ENCODE measurements at regions not wholly inside any gene's neighbourhood (a gene's known extent, or its start where the extent isn't known, plus 50 kb on each side); places are given as distances from the start of the nearest gene placed in this dataset.

DNA sequence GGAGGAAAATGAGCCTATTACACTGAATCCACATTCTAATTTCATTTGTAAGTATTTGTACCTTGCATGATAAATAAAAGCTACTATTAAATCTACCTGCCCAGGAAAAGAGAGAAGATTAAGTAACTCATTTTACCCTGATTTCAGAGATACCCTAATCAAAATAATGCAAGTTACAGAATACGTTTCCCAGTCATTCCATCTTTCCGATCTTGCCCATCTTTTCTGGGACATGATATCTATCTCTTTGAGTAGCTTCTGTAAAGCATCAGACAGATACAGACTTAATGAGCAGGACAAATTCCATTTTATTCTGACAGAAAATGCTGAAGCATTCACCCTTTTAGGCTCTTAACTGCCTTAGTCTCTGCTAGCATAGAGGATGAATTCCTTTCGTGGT is 56.6 kb downstream of the SPRY2 start:
- no peak for DNase-seq

DNA sequence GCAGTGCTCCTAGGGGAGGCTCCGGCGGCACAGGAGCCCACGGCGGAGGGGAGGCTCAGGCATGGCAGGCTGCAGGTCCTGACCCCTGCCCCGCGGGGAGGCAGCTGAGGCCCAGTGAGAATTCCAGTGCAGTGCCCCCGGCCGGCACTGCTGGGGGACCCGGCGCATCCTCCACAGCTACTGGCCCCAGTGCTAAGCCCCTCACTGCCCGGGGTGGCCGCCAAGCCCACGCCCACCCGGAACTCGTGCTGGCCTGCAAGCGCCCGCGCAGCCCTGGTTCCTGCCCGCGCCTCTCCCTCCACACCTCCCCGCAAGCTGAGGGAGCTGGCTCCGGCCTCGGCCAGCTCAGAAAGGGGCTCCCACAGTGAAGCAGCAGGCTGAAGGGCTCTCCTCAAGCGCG is 62.2 kb downstream of the SPRY2 start:
- DNase-seq, result no peak

DNA sequence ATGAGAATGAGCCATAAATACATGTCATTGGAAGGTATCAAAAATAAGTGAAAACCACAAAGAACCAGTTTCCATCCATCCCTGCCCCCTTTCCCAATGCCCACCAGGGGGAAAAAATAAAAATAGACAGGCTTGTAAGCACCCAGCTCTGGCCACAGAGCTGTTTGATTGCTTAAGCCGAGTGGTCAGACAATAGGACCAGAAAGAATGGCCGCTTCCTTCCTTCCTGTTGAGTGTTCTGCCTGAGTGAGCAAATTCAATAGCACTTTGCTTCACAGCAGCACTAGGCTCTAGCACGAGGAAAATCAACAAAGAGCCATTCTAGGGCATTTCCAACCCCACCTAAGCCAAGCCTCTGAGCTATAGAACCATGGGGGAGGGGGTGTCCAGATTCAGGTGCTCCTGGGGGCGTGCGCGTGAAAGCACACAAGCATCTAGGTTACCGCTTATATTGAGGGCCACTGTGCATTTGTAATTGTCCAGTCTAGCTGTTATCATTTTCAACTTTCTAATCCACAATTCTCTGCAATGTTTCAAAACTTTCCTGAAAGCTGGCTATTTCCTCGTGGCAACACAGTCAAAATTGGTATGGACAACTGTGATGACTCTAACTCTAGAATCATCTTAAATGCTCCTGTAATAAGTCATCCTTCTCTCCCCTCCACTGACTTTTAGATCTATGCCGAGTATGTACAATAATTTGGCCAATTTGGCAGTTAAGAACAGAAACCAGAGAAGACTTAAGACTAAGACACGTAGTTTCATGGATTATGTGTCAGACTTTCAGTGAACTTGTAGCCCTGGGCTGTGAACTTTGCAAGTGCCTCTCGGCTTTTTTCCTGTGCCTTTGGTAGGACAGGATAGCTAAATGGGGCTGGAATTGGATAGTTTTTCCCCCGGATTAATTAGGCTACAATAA is 64.3 kb downstream of the SPRY2 start:
- DNase-seq, result no peak

DNA sequence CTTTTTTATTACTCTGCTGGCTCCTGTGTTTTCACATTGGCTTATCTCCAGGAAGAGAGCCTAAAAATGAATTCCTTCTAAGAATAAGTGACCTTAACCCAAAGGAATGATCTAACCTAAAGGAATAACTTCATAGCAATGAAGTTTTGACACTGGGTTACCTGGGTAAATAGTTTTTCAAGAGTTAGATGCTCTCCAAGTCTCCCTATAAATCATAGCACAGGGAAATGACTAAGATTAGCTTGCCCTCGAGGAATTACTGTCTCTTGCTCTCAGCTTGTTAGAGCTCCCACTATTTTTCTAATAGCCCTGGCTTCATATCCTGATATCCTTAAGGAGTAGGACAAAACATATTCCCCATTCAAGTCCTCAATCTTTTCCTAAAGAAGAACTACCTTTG is 66.3 kb downstream of the SPRY2 start:
- no peak for DNase-seq

DNA sequence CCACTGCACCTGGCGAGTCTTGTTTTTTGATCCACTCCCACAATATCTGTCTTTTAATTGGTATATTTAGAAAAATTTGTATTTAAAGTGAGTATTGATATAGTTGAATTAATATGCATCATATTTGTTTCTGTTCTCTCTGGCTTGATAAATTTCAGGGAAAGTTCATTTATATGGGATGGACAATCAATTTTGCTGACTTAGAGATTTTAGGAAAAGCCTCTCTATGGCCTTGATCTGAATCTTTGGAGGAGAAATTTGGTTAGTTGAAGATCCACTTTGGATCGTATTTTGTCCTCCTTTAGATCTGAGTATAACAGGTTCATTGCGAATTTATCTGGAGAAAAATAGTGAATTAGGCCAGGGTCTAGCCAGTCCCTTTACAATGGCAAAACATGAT is 67.2 kb downstream of the SPRY2 start:
- no peak for DNase-seq

DNA sequence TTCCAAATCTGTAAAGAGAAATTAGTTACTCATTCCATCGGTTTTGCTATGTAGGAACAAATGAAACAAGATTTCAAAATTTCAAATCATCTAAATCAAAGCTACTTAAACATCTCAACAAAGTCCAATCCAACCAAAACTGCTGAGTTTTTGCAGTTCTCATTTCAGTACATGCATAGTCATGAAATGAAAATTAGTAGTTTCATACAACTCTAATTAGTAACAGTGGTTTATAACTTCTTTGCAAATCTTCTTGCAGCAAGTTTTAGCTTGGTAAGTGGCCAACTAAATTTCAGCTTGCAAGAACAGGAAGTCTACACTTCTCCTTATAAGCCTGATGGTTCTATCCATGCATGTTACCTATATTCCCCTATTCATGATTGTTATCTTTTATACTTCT is 75.6 kb downstream of the SPRY2 start:
- peak; percentile 11 for DNase-seq

DNA sequence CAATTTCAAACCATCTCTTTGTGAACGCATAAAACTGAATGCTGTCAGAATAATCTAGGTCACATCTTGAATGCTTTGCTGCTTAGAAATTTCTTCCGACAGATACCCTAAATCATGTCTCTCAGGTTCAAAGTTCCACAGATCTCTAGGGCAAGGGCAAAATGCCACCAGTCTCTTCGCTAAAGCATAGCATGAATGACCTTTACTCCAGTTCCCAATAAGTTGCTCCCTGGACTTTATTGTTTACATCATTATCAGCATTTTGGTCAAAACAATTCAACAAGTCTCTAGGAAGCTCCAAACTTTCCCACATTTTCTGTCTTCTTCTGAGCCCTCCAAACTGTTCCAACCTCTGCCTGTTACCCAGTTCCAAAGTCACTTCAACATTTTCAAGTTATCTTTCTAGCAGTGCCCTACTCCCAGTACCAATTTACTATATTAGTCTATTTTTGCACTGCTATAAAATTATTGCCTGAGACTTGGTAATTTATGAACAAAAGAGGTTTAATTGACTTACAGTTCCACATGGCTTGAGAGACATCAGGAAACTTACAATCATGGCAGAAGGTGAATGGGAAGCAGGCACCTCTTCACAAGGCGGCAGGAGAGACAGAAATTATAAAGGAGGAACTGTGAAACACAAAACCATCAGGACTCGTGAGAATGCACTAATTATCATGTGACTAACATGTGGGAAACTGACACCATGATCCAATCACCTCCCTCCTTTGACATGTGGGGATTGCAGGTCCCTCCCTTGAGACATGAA is 77.0 kb downstream of the SPRY2 start:
- no peak for DNase-seq

DNA sequence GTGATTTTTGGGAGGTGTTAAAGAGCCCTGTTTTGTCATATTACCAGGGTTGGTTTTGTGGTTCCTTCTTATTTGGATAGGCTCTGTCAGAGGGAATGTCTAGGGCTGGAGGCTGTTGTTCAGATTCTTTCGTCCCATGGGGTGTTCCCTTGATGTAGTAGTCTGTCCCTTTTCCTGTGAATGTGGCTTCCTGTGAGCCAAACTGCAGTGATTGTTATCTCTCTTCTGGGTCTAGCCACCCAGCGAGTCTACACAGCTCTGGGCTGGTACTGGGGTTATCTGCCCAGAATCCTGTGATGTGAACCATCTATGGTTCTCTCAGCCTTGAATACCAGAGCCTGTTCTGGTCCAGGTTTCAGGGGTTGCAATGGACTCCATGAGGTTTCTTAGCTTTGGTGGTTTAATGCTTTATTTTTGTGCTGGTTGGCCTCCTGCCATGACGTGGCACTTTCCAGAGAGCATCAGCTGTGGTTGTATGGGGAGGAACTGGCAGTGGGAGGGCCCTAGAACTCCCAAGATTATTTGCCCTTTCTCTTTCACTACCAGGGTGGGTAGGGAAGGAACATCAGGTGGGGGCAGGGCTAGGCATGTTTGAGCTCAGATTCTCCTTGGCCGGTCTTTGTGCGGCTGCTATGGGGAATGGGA is 78.8 kb downstream of the SPRY2 start:
- no peak for DNase-seq

DNA sequence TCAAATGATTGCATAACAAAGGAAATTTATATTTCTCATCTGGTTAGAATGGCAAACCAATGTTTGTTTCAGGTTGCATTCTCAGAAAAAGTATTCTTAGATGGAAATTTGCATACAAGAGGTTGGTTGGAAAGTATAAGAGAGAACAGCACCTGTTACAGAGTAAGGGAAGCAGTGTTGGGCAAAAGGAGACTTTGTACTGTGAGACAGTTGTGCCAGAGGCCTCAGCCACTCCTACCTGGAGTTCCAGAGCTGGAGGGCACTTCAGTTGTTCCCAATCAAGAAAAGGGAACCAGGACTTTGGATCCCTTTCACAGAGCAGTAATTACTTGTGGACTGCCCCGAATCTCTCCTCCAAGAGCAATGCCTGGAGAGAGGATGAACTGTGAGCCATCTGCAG is 81.8 kb downstream of the SPRY2 start:
- no peak for DNase-seq

DNA sequence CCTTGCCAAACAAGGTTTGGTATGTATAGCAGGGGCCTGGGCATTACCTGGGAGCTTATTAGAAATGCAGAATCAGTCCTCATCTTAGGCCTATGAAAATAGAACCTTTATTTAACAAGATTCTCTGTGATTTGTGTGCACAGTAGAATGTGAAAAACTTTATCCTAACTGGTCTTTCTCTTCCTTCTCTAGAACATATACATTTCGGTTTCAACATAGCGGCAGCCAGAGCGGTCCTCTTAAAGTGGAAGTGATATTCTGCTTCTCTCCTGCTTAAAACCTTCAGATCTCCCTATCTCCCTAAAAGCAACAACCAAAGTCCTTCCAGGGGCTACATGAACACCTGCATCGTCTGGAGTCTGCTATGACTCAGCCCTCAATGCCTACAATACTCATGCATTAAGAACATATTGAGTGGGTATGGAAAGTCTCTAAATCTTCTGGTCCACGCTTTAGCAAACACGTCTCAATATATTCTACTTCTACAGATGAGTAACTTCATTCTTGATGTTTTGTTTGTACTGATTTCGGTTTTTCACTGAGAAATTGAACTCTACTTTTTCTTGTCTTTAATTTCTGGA is 84.5 kb downstream of the SPRY2 start:
- DNase-seq, result no peak

DNA sequence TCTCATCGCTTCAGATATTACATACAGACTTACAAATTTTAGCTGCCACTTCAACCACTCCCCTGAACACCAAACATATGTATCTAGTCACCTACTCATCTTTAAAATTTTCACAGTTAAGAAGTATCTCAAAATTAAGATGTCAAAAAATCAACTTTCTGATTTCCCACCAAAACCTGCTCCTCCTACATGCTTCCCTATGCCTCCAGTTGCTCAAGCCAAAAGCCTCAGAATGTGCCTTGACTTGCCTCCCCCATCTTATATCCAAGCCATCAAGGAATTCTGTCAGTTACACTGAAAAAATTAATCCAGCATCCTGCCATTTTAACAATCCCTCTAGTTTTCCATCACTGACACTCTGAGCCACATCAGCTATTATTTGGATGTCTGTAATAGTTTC is 85.0 kb downstream of the SPRY2 start:
- no peak for DNase-seq

DNA sequence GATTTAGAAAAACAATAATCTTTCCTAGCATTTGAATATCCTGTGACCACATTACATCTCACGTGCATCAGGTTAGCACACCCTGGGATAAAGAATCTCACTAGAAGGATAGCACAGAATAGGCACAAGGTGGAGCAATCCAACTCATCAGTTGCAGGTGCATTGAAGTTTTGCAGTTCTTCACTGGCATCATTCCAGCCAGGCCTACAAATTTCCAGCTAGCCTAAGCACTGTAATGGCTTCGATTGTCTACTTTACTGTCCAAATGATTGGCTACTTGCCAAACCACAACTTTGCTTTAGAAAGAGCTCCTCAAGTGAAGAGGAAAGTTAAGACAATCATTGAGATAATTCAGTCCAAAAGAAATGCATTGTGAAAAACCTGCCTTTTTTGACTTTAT is 89.5 kb downstream of the SPRY2 start:
- DNase-seq, result peak; percentile 36

DNA sequence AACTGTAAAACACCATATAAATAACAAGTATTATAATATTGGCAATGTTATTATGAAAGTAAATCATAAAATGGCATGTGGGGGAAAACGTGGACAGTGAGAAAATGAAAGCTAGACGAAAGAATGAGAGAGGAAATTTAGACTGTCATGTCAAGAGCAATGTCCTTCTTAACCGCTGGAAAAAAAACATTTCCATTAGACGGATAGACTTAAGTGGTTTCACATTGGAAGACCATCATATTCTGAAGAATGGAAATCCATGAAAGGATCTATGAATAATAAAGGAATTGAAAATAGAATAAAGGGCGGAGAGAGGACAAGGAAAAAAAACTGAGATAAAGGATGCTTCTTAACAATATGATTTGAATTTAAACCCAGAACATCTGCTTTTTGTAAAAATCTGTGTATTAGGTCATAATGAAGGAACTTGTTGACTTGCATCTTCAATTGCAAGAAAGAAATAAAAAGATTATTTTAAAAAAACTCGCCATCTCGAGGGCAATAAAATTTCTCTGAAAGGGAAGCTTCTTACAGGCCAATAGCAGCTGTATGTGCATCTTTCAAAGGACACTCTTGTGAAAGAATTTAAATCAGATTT is 90.6 kb downstream of the SPRY2 start:
- no peak for DNase-seq

DNA sequence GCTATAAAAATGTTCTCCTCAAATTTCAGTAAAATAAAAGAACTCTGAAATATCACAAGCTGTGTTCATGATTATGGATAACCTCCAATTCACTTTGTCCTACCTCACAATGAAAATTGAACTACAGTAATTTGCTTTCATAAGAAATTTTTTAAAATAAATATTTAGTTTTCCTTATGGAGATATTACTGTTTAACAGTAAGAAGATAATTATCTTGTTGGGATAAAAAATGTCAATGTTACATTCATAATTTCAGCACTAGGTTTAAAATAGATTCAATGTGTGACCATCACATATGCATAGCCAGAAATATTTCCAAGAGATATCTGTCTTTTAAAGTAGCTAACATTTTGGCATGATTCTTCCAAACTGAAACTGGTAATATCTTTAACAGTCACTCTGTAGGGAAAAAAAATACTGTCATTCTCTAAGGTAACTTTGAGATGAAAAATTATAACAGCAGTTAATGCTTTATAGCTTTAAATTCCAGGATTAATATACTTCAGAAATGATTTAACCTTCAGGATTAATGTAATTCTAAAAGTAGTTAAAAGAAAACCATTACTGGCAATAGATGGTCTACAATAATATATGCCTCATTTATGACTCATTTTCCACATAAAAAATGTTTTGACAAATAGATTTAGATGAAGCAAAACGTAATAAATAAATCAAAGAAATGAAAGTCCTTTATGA is 91.3 kb downstream of the SPRY2 start:
- no peak for DNase-seq

DNA sequence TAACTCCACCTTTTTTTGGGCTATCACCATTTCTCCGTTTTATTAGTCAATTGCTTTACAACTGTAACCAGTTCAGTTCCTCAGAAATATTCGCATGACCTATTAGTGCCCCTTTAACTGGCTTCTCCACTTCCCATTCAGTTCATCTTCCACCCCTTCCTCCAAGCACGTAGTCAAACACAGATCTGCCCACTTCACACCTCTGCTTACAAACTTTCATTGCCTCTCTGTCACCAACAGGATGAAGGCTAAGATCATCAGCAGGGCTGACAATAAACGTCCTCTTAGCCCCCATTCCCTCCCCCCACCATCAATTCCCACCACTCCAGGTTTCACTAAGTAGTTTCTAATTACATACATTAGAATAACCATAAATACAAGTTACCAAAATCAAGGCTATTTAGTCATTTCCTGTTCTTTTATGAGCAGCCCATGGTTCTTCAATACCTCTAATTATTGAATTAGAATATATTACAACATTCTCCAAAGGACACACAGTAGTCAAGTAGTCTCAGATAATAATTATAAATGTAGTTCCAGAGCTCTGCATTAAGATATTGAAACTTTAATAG is 95.7 kb downstream of the SPRY2 start:
- no peak for DNase-seq

DNA sequence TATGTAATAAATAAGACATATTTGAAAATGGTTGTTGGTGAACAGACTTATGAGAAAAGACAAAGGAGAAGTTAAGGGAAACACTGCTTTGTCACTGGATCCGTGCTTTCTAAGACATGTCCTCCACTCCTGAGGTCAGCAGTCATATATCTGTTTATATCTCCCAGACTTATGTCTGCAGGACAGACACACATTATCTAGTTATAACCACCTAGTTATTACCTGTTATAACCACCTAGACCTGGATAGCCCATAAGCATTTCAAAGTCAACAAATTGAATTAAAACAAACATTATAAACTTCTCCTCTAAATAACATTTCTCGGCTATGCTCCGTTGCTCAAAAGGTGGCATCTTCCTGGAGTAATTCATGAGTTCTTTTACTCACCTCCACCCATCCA is 96.4 kb downstream of the SPRY2 start:
- DNase-seq, result no peak

DNA sequence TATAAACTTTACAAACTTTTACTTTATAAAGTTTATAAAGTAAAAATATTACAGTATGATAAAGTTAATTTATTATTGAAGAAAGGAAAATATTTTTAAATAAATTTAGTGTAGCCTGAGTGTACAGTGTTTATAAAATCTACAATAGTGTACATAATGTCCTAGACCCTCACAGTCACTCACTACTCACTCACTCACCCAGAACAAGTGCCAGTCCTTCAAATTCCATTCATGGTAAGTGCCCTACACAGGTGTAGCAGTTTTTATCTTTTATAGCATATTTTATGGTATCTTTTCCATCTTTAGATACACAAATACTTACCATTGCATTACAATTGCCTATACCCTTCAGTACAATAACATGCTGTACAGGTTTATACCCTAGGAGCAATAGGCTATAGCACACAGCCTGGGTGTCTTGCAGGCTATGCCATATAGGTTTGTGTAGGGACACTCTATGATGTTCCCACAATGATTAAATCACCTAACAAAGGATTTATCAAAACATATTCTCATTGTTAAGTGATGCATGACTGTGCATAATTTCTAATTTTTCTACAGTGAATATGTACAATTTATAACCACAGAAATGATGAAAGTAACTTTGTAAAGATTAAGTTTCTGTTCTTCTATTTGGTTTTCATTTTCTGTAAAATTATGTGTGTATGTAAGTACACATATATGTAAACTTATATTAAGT is 98.0 kb downstream of the SPRY2 start:
- DNase-seq, result no peak

DNA sequence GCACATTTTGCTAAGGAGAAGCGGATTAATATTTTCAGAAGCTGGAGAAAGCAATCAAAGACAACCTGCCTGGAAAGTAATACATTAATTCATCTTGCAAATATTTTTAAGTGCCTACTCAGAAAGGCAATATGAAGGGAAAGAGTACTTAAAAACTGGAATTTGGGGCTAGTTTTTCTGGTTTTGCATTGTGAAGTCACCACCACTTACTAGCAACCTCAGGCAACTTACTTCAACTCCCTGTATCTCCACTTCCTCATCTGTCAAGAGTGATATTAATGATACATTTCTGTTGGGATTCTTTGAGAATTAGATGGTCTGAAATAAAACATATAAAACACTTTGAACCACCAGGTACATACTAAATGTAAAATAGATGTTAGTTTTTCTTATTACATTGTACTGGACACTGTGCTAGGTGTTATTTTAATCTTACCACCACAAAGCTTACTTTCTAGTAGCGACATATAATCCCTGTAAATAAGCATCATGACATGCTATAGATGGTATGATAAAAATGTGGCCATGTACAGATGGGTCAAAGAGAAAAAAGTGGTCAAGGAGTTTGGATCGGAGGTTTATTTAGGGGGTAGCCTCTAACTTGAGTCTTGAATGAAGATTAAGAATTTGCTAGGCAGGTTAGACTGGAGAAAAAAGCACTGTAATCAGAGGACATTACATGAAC is 101.2 kb downstream of the SPRY2 start:
- no peak for DNase-seq

DNA sequence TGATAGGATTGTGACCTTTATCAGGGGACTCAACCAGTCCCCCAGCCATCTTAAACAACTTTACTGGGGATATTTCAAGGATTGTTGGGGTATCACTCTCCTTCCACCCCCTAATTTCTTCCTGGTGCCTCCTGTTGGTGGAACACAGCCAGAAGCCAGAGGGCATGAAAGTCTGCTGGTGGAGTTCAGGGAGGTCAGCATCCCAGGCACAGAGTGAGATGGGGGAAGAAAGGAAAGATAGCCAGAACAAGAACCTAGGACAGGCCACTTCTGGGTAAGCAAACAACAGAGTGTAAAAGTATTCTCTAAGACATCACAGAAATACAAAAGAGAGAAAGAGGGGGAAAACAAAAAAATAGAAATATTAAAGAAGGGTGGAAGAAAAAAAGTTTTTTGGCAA is 101.8 kb downstream of the SPRY2 start:
- no peak for DNase-seq

DNA sequence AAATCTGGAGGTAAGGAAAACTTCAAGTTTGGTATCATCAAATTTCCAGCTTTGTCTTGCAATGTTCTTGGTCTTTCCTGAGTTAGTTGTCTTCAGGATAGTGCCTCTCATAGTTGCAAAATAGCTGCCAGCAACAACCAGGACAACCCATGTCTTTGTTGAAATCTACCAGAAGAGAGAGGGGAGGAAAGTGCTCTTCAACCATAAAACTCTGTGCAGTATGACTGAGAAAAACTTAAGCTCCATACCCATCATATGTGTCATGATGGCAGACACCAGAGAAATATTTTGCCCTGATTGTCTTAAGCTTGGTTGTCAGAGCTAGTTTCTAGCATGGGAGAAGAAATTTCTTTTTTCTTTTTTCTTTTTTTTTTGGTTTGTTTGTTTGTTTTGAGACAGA is 103.3 kb downstream of the SPRY2 start:
- DNase-seq, result no peak

DNA sequence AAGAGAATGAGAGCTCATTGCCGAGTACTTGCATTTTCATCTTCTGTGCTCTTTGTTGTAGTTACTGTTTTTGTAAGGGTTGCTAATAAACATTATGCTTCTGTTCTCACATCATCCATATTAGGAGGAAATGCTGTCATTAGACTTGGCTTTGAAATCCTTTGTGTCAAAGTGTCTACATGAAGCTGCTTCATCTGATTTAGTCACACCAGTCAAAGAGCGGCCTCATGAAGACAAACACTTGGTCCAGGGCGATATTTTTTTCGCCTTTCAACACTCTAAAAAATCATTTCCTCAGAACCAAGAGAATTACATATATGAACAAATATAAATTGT is 105.0 kb downstream of the SPRY2 start:
- no peak for DNase-seq

Measured in hematopoietic multipotent progenitor cell treated with erythropoietin and hydrocortisone succinate and interleukin-3 and kit ligand, for 6 days (in vitro differentiated cells).